Fibroblast of pulmonary artery (primary cell): ENCODE measurements at regions not wholly inside any gene's neighbourhood (a gene's known extent, or its start where the extent isn't known, plus 50 kb on each side); places are given as distances from the start of the nearest gene placed in this dataset.

ENCODE experiments used
- DNase-seq: peaks from one replicate; pipeline ENCODE4 v3.0.0-alpha.2; 2010; ENCODE audit warnings: low read depth
- H3K4me3 ChIP-seq: replicated peaks from 2 replicates; pipeline ENCODE4 v1.5.1; 2011; ENCODE audit warnings: low read depth, mild to moderate bottlenecking, control low read depth, low read length, moderate library complexity
- CTCF ChIP-seq: IDR thresholded peaks from 2 replicates; pipeline ENCODE4 v1.5.1; 2011; ENCODE audit warnings: mild to moderate bottlenecking, control low read depth, low read length, inconsistent platforms; ENCODE audit errors: missing control alignments

DNA sequence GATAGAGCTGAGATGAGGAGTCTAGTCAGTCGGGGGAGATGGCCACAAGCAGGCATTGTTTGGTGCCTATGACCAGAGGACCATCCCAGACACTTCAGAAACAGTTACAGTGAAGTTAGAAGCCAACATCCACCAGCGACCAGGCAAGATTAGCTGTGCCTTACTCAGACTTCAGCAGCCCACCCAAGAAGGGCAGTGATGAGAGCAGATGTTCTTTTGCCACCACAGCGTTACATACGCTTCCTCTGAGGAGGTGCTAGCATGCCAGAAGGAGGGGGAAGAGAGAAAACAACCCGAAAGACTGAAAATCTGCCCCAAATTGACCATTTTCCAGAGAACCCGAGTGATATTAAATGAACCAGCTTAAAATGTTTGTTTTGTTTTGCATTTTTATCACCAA lies 186.8 kb downstream of the PRL start:
- no peak for TF ChIP-seq CTCF
- DNase-seq, result no peak
- H3K4me3 ChIP-seq, result no peak overlapping the region

- peak overlapping the region; percentile 10 for H3K4me3 ChIP-seq
- no peak for TF ChIP-seq CTCF
- peak; percentile 91 for DNase-seq
Measured at GRCh38 chr6:22112461-22112860, 184.4 kb downstream of the PRL start.

DNA sequence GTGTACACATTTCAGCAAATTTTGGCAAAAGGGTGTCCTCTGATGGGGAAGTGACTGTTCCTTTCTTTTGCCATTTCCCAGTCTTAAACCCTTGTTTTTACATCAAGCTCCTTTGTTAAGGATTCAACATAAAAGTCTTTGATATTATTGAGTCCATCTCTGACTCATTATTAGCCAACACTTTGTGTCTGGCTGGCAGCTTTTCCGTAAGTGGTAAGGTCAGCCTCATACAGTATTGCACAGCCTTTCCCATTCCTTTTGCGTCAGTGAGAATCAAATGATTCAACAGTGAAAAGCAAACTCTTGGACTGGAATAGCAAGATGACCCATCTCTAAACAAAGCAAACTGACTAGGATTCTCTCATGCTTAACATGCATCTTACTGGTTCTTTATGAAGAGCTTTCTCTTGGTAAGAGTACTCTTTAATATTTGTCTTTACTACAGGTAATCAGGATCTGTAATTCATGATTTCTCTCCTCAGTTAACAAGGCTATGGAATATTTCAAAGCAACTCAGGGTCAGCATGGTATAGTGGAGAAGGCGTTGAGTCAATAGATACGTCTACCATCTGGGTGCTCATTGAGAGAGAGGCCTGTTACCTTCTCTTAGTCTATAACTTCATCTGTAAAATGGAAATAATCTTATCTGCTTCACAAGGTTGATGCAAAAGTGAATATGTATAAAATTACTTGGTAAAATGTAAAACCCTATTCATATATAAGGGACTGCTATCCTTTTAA lies 183.6 kb downstream of the PRL start:
- peak; percentile 99 for DNase-seq
- TF ChIP-seq CTCF, result no peak

GRCh38 chr6:22115559-22115958 lies 181.3 kb downstream of the PRL start:
- no peak for TF ChIP-seq CTCF
- no peak overlapping the region for H3K4me3 ChIP-seq
- no peak for DNase-seq

More for the DNA sequence above, 183.6 kb downstream of the PRL start:
- H3K4me3 ChIP-seq, result peak overlapping the region; percentile 10

DNA sequence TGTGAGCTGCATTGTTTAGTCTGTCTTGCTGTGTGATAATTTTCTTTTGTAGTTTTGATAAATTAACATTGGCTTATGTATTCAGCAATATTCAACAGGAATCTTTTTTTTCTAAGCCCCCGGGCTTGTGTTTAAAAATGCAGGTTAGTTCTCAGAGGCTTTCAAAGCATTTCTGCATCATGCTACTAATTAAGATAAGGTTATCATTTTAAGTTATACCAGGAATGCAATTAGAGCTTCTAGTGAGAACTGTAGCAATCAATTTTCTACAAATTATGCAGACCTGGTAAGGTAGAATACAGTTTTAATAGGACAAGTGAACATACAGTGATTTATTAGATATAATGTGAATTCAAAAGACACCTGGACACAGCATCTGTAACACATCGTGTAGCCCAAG lies 179.2 kb downstream of the PRL start:
- H3K4me3 ChIP-seq, result no peak overlapping the region
- TF ChIP-seq CTCF, result no peak
- no peak for DNase-seq

- no peak for DNase-seq
- no peak for TF ChIP-seq CTCF
- H3K4me3 ChIP-seq, result no peak overlapping the region
Measured at GRCh38 chr6:22119500-22119899, 177.3 kb downstream of the PRL start.

DNA sequence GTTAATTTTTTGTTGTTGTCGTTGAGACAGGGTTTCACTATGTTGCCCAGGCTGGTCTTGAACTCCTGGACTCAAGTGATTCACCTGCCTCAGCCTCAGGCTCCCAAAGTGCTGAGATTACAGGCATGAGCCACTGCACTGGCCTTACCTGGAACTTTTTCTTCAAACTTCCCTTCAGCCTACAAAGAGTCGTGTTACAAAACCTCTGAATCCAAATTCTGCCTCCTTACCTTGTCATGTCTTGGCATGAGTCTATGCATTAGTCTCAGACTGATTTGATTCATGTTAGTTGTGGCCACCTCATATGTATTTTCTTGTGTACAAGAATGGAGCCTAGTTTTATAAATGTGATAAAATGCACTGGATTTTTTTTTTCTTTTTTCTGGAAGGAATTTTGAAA lies 172.1 kb downstream of the PRL start:
- DNase-seq, result no peak
- H3K4me3 ChIP-seq, result no peak overlapping the region
- no peak for TF ChIP-seq CTCF
